ENCODE measurements at regions not wholly inside any gene's neighbourhood (a gene's known extent, or its start where the extent isn't known, plus 50 kb on each side); places are given as distances from the start of the nearest gene placed in this dataset.

Small RNAs in the stretch of these regions (small RNA-seq; reads per million reads assigned to genes)
- gene RNU5F-7P, result 0 reads per million in 2 donors

All from adrenal gland (tissue), 2 donors.